ENCODE measurements at regions not wholly inside any gene's neighbourhood (a gene's known extent, or its start where the extent isn't known, plus 50 kb on each side); places are given as distances from the start of the nearest gene placed in this dataset.

GRCh38 chr12:98144953-98145352 is 370.4 kb upstream of the TMPO start:
- no peak for DNase-seq (ENCODE audit: low read depth, low spot score)

GRCh38 chr12:98146043-98146442 is 369.3 kb upstream of the TMPO start:
- no peak for DNase-seq (ENCODE audit: low read depth, low spot score)

- no peak for DNase-seq (ENCODE audit: low read depth, low spot score)
These were observed 368.9 kb upstream of the TMPO start for GRCh38 chr12:98146487-98146886.

GRCh38 chr12:98149270-98149669 is 366.1 kb upstream of the TMPO start:
- no peak for DNase-seq (ENCODE audit: low read depth, low spot score)

GRCh38 chr12:98149691-98150210 is 365.6 kb upstream of the TMPO start:
- no peak for DNase-seq (ENCODE audit: low read depth, low spot score)

GRCh38 chr12:98151105-98151590 is 364.2 kb upstream of the TMPO start:
- no peak for DNase-seq (ENCODE audit: low read depth, low spot score)

GRCh38 chr12:98151984-98152383 is 363.4 kb upstream of the TMPO start:
- DNase-seq (ENCODE audit: low read depth, low spot score): no peak

GRCh38 chr12:98154850-98155249 is 360.5 kb upstream of the TMPO start:
- DNase-seq (ENCODE audit: low read depth, low spot score): no peak

- no peak for DNase-seq (ENCODE audit: low read depth, low spot score)
These were observed 358.7 kb upstream of the TMPO start for GRCh38 chr12:98156697-98157096.

- no peak for DNase-seq (ENCODE audit: low read depth, low spot score)
These were observed 352.3 kb upstream of the TMPO start for GRCh38 chr12:98162906-98163678.

GRCh38 chr12:98172304-98172703 is 343.1 kb upstream of the TMPO start:
- no peak for DNase-seq (ENCODE audit: low read depth, low spot score)

GRCh38 chr12:98172801-98173200 is 342.6 kb upstream of the TMPO start:
- DNase-seq (ENCODE audit: low read depth, low spot score): no peak

- no peak for DNase-seq (ENCODE audit: low read depth, low spot score)
These were observed 341.5 kb upstream of the TMPO start for GRCh38 chr12:98173773-98174427.

GRCh38 chr12:98174428-98174809 is 341.0 kb upstream of the TMPO start:
- no peak for DNase-seq (ENCODE audit: low read depth, low spot score)

GRCh38 chr12:98178126-98178525 is 337.3 kb upstream of the TMPO start:
- no peak for DNase-seq (ENCODE audit: low read depth, low spot score)

- no peak for DNase-seq (ENCODE audit: low read depth, low spot score)
These were observed 336.2 kb upstream of the TMPO start for GRCh38 chr12:98179151-98179550.

- no peak for DNase-seq (ENCODE audit: low read depth, low spot score)
These were observed 334.8 kb upstream of the TMPO start for GRCh38 chr12:98180603-98181002.

GRCh38 chr12:98182821-98183220 is 332.6 kb upstream of the TMPO start:
- DNase-seq (ENCODE audit: low read depth, low spot score): no peak

- no peak for DNase-seq (ENCODE audit: low read depth, low spot score)
These were observed 329.8 kb upstream of the TMPO start for GRCh38 chr12:98185606-98186005.

- no peak for DNase-seq (ENCODE audit: low read depth, low spot score)
These were observed 326.7 kb upstream of the TMPO start for GRCh38 chr12:98188650-98189077.

GRCh38 chr12:98194591-98194990 is 320.8 kb upstream of the TMPO start:
- DNase-seq (ENCODE audit: low read depth, low spot score): no peak

GRCh38 chr12:98198261-98198982 is 317.0 kb upstream of the TMPO start:
- DNase-seq (ENCODE audit: low read depth, low spot score): no peak

Measured in smooth muscle cell of the brain vasculature (primary cell).